ENCODE measurements at regions not wholly inside any gene's neighbourhood (a gene's known extent, or its start where the extent isn't known, plus 50 kb on each side); places are given as distances from the start of the nearest gene placed in this dataset.

- TF ChIP-seq, protein P1, sequence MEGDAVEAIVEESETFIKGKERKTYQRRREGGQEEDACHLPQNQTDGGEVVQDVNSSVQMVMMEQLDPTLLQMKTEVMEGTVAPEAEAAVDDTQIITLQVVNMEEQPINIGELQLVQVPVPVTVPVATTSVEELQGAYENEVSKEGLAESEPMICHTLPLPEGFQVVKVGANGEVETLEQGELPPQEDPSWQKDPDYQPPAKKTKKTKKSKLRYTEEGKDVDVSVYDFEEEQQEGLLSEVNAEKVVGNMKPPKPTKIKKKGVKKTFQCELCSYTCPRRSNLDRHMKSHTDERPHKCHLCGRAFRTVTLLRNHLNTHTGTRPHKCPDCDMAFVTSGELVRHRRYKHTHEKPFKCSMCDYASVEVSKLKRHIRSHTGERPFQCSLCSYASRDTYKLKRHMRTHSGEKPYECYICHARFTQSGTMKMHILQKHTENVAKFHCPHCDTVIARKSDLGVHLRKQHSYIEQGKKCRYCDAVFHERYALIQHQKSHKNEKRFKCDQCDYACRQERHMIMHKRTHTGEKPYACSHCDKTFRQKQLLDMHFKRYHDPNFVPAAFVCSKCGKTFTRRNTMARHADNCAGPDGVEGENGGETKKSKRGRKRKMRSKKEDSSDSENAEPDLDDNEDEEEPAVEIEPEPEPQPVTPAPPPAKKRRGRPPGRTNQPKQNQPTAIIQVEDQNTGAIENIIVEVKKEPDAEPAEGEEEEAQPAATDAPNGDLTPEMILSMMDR (IDR thresholded peaks at IDR 0.05; ENCODE audit: insufficient read depth, low read depth, low read length): no peak
- no peak for TF ChIP-seq EZH2 (IDR thresholded peaks at IDR 0.05; ENCODE audit: insufficient read depth, low read length)
These were observed 663.9 kb downstream of the STPG2 start for GRCh38 chr4:97479388-97479787.
